GM18520 (cell line): ENCODE measurements at regions not wholly inside any gene's neighbourhood (a gene's known extent, or its start where the extent isn't known, plus 50 kb on each side); places are given as distances from the start of the nearest gene placed in this dataset.
"Not testable (repeated sequence)": the region's sequence is repeated elsewhere in the genome, so short reads cannot be mapped to it uniquely, and the experiment has no call there.

Experiments used
- ATAC-seq: cut with Tn5 transposase; IDR thresholded peaks from one replicate; pipeline ENCODE4 v1.9.1; 2021; ENCODE audit not compliant: unreplicated experiment

DNA sequence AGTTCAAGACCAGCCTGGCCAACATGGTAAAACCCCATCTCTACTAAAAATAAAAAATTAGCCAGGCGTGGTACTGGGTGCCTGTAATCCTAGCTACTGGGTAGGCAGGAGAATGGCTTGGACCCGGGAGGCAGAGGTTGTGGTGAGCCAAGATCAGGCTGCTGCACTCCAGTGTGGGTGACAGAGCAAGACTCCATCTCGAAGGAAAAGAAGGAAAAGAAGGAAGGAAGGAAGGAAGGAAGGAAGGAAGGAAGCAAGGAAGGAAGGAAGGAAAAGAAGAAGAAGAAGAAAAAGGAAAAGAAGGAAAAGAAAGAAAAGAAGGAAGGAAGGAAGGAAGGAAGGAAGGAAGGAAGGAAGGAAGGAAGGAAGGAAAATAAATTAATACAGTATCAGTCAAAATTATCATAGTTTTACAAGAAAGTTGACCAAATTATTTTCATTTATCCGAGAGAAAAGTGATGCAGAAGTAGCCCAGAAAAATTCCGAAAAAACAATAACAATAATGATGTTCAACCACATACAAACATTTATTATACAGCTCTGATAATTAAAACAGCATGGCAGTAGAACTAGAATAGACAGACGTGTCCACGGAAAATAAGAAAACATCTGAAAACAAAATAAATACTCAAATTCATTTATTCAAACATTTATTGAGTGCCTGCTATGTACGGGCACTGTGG is 292.4 kb upstream of the MKLN1 start:
- no peak for ATAC-seq

GRCh38 chr7:131038153-131038552 is 289.5 kb upstream of the MKLN1 start:
- no peak for ATAC-seq

DNA sequence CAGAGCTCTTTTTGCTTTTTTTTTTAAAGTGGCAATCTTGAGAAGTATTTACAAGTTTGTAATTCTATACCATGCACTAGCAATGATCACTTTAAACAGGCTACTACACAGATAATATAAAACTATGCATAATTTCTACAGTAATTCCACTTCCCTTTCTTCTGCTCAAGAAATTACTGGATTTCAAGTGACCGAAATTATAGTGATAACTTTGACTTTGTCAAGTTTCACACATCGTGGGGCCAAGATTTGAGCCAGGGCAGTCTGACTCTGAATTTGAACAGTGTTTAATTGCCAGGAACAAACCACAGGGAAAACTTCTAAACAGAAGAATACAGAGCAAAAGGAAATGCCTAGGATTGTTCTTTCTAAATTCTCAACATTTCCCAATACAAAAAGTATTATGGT is 288.3 kb upstream of the MKLN1 start:
- ATAC-seq: no peak

- ATAC-seq: no peak
Measured at GRCh38 chr7:131039836-131040235, 287.8 kb upstream of the MKLN1 start.

DNA sequence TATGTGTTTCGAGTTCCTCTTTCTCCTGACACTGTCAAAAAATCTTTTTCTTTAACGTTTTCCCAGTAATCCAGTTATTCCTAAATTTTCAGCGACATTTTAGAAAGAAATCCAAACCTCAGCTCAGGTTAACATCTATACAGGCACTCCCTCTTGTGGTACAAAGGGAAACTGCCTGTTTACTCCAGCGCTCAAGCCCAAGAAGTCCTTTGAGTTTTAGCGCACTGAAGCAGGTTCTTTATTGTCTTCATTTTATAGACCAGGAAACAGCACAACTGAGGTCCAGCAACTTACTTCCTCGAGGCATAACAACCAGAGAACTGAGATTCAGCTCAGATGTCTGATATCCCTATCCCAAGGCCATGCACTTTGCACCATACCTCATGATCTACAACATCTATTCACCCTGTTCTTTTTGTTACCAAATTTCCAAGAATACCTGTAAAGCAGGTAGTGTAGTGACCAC is 287.2 kb upstream of the MKLN1 start:
- ATAC-seq: peak; percentile 37

DNA sequence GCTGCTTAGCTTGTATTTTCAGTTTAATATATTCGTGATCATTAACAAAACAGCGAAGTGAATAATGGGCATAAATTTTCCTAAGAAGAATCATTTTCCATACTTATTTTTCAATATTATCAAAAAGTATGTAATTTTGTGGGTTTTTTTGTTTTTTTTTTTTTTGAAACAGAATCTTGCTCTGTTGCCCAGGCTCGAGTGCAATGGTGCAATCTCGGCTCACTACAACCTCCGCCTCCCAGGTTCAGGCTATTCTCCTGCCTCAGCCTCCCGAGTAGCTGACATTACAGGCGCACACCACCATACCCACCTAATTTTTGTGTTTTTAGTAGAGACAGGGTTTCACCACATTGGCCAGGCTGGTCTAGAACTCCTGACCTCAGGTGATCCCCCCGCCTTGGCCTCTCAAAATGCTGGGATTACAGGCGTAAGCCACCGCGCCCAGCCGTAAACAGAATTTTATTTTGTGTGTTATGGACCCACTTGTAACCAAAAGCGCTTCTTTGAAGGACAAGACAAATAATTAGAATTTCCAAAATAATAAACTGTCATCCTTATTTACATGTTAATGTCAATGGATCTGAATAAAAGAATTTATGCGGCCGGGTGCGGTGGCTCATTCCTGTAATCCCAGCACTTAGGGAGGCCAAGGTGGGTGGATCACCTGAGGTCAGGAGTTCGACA is 286.5 kb upstream of the MKLN1 start:
- ATAC-seq: not testable (repeated sequence)

- no peak for ATAC-seq
Measured at GRCh38 chr7:131042269-131043160, 285.2 kb upstream of the MKLN1 start.

DNA sequence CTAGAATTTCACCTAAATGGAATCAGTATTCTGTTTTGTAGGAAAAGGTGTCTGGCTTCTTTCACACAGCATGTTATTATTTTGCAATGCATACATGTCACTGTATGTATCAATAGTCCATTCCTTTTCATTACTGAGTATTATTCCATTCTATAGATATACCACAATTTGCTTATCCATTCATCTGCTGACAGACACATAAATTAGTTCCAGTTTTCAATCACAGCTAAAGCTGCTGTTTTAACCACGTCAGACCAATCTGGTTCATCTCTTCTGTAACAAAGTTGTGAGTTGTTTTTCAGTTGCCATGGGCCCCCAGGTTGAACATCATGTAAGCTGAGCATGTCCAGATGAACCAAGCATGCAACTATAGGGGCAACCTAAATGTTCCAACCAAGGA is 282.1 kb upstream of the MKLN1 start:
- no peak for ATAC-seq

DNA sequence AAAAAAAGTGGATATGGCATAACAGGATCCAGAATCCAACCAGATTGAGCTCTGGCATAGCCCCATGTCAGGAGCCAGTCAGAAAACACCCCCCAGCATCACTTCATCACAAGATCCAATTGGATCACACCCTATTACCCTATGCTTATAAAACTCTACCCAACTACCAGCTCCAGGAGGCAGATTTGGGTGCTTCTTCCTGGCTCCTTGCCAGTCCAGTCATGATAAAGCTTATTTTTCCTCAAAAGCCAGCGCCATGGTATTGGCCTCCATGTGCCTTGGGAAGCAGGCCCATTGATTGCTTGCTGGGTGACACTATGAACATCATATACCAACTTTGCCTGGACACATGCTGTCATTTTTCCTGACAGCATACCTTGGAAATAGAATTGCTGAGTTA is 281.4 kb upstream of the MKLN1 start:
- ATAC-seq: no peak

GRCh38 chr7:131047651-131048304 is 279.9 kb upstream of the MKLN1 start:
- no peak for ATAC-seq

DNA sequence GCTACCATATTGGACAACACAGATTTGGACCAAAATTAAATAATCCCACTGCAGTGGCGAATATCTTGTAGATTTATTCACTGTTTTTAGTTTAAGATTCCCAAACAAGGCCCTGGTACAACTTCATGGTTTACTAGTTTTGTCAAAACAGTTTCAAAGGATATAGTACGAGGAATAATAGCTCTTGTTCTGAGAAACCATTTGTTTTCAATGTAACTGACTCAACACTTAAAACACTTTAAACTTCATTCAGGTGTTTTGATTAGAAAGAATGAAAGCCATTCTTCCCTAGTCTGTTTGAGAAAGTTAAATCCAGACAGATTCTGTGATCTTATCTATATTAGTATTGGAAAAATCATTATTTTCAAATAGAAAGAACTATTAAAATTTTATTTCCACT is 276.4 kb upstream of the MKLN1 start:
- no peak for ATAC-seq

GRCh38 chr7:131052285-131052904 is 275.3 kb upstream of the MKLN1 start:
- ATAC-seq: no peak

DNA sequence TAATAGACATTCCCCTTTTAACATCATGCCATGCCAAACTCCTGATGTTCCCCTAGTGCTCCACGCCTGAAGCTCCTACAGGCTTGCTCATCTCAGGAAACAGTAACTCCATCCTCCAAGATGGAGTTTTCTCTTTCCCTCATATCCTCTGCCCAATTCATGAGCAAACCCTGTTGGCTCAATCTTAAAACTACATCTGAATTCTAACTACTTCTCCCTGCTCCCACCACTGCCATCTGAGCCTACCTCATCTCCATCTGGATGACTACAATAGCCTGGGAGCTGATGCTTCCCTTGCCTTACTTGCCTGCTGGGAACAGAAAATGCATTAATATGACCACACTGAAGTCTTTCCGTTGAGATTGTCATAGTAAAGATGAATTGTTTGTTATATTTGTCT is 271.7 kb upstream of the MKLN1 start:
- ATAC-seq: no peak

DNA sequence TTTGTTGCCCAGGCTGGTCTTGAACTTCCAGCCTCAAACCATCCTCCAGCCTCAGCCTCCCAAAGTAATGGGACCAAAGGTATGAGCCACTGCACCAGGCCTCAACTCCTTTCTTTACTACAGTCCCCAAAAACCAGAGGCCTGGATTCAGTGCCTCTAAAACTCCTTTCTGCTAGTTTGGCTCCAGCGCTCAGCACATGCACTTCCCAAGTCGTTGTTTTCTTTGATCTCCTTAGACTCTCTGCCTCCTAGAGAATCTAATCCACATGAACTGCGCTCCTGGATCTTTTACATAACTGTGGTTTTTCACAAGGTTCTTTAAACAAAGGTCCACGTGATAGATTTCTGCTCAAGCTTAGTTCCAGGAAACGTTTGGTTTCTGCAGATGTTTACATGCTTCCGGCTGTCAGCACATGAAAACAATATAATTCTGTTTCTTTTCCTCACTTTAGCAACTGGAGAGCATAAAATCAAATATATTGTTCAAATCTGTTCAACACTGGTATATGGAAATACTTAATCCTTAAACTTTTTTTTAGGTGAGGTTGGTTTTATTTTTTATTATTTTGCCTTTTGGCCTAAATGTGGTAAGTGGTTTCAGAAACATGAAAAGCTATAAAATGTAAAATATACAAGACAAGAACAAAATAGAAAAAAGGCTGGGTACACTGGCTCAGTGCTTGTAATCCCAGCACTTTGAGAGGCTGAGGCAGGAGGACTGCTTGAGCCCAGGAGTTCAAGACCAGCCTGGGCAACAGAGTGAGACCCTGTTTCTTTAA is 270.5 kb upstream of the MKLN1 start:
- peak; percentile 42 for ATAC-seq

- no peak for ATAC-seq
Measured at GRCh38 chr7:131057794-131058070, 269.9 kb upstream of the MKLN1 start.

DNA sequence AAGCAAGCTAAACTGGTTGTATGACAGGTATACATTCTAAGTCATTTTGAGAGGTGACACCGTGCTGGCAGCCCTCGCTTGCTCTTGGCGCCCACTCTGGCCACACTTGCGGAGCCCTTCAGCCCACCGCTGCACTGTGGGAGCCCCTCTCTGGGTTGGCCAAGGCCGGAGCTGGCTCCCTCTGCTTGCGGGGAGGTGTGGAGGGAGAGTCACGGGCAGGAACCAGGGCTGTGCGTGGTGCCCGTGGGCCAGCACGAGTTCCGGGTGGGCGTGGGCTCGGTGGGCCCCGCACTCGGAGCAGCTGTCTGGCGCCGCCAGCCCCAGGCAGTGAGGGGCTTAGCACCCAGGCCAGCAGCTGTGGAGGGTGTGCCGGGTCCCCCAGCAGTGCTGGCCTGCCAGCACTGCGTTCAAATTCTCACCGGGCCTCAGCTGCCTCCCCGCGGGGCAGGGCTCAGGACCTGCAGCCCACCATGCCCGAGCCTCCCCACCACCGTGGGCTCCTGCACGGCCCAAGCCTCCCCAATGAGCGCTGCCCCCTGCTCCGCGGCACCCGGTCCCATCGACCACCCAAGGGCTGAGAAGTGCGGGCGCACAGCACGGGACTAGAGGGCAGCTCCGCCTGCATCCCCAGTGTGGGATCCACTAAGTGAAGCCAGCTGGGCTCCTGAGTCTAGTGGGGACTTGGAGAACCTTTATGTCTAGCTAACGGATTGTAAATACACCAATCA is 269.0 kb upstream of the MKLN1 start:
- not testable (repeated sequence) for ATAC-seq

GRCh38 chr7:131059401-131059800 is 268.3 kb upstream of the MKLN1 start:
- not testable (repeated sequence) for ATAC-seq

DNA sequence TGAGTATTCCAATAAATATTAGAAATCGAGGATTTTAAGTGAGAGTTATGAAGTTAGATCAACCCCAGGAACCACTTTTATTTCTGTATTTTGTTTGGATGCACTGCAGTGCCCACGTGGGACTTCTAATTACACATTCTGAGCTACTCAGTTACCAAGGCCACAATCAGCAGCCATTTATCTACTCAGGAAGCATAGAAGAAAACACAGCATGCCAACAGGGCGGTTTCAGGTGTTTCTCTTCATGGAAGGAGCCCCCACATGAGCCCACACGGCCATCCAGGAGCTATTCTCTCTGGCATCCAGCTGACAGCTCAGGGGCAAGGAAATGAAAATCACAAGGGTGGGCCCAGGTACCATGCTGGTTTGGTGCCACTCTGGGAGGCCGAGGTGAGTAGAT is 266.5 kb upstream of the MKLN1 start:
- ATAC-seq: no peak

DNA sequence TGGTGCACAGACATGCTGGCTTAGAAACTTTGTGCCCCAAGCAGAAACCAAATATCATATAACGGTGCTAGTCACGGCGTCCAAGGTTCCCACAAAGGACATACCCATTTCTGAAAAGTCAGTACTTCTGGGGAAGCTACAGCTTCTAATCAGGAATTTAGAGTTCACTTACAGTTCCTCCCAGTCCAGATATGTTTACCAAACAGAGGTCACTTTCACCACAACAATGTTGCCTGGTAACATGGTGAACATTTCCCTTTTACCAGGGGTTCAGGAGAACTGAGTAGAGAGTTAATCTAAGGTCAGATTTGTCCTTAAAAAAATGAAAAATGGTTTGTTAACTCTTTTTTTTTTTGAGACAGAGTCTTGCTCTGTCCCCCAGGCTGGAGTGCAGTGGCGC is 265.9 kb upstream of the MKLN1 start:
- ATAC-seq: no peak

DNA sequence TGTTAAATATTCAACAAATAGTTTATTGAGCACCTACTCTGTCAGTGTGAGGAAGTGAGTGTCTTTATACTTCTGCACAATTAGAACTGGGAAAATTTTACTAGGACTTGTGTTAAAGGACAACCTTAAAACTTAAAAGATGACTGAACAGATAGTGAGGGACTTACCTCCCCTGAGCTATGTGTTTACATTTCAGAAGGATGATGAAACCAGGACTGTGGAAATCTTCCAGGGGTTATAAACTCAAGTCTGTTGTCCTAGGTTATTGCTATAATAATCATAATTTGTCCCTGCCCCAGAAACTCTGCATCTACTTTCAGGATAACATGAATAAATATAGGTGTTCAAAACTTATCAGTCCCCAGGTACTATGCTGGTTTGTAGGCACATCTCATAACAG is 261.0 kb upstream of the MKLN1 start:
- no peak for ATAC-seq
